SK-N-SH treated with all-trans-retinoic acid at 6 μM for 48 hours (cell line): ENCODE measurements at regions not wholly inside any gene's neighbourhood (a gene's known extent, or its start where the extent isn't known, plus 50 kb on each side); places are given as distances from the start of the nearest gene placed in this dataset.

ENCODE experiments used
- ATAC-seq: fragments of 200-7000 bp; cut with Tn5 transposase; 3 replicates; pipeline ENCODE4 v1.9.1; 2020; ENCODE audit warnings: mild to moderate bottlenecking, moderate library complexity
- ARNTL ChIP-seq: fragments of 450-650 bp; formaldehyde crosslinking; IDR thresholded peaks from 2 replicates; pipeline ENCODE4 v1.5.0; 2020; ENCODE audit warnings: low read depth, mild to moderate bottlenecking, moderate library complexity, borderline replicate concordance
- BACH2 ChIP-seq: fragments of 250-450 bp; sonication (Bioruptor Pico); IDR thresholded peaks from 2 replicates; pipeline ENCODE4 v1.9.0; 2021; ENCODE audit warnings: mild to moderate bottlenecking, borderline replicate concordance
- CSDC2 ChIP-seq: fragments of 250-450 bp; sonication (Bioruptor Pico); IDR thresholded peaks from 2 replicates; pipeline ENCODE4 v1.5.0; 2020; ENCODE audit warnings: mild to moderate bottlenecking, moderate library complexity
- CSRNP3 ChIP-seq: fragments of 250-450 bp; sonication (Bioruptor Pico); IDR thresholded peaks from 2 replicates; pipeline ENCODE4 v1.5.1; 2021; ENCODE audit warnings: mild to moderate bottlenecking, moderate library complexity
- ESRRG ChIP-seq: fragments of 250-450 bp; sonication (Bioruptor Pico); IDR thresholded peaks from 2 replicates; pipeline ENCODE4 v1.6.1; 2021; ENCODE audit warnings: mild to moderate bottlenecking
- ISL1 ChIP-seq: fragments of 250-450 bp; sonication (Bioruptor Pico); IDR thresholded peaks from 2 replicates; pipeline ENCODE4 v2.1.2; 2022; ENCODE audit warnings: mild to moderate bottlenecking, moderate library complexity
- OSR1 ChIP-seq: fragments of 250-450 bp; sonication (Bioruptor Pico); IDR thresholded peaks from 2 replicates; pipeline ENCODE4 v1.8.0; 2022; ENCODE audit warnings: moderate library complexity, mild to moderate bottlenecking, inconsistent platforms
- PATZ1 ChIP-seq: fragments of 250-450 bp; sonication (Bioruptor Pico); IDR thresholded peaks from 2 replicates; pipeline ENCODE4 v1.8.0; 2020; ENCODE audit warnings: mild to moderate bottlenecking, moderate library complexity, borderline replicate concordance
- POU6F1 ChIP-seq: fragments of 250-450 bp; sonication (Bioruptor Pico); IDR thresholded peaks from 2 replicates; pipeline ENCODE4 v1.8.0; 2021; ENCODE audit warnings: low read depth, mild to moderate bottlenecking, moderate library complexity, borderline replicate concordance
- PPARA ChIP-seq: fragments of 250-450 bp; sonication (Bioruptor Pico); IDR thresholded peaks from 2 replicates; pipeline ENCODE4 v1.5.0; 2020; ENCODE audit warnings: mild to moderate bottlenecking, borderline replicate concordance
- RARB ChIP-seq: fragments of 250-450 bp; sonication (Bioruptor Pico); IDR thresholded peaks from 2 replicates; pipeline ENCODE4 v1.8.0; 2021; ENCODE audit warnings: mild to moderate bottlenecking, moderate library complexity
- TCF4 ChIP-seq: fragments of 250-450 bp; sonication (Bioruptor Pico); IDR thresholded peaks from 2 replicates; pipeline ENCODE4 v1.8.0; 2021; ENCODE audit warnings: mild to moderate bottlenecking, moderate library complexity, borderline replicate concordance
- TSHZ2 ChIP-seq: fragments of 250-450 bp; sonication (Bioruptor Pico); IDR thresholded peaks from 2 replicates; pipeline ENCODE4 v1.5.0; 2020; ENCODE audit warnings: mild to moderate bottlenecking, moderate library complexity
- ZC3H10 ChIP-seq: fragments of 250-450 bp; sonication (Bioruptor Pico); IDR thresholded peaks from 2 replicates; pipeline ENCODE4 v1.5.1; 2021; ENCODE audit warnings: mild to moderate bottlenecking, moderate library complexity
- ZFP3 ChIP-seq: fragments of 250-450 bp; sonication (Bioruptor Pico); IDR thresholded peaks from 2 replicates; pipeline ENCODE4 v1.5.0; 2020; ENCODE audit warnings: mild to moderate bottlenecking, moderate library complexity
- ZFP30 ChIP-seq: fragments of 450-650 bp; formaldehyde crosslinking; IDR thresholded peaks from 2 replicates; pipeline ENCODE4 v1.5.0; 2022; ENCODE audit warnings: mild to moderate bottlenecking, moderate library complexity
- ZNF565 ChIP-seq: fragments of 450-650 bp; formaldehyde crosslinking; conservative IDR thresholded peaks from 2 replicates; pipeline ENCODE4 v1.5.0; 2020; ENCODE audit warnings: low read depth, mild to moderate bottlenecking, moderate library complexity
- ZNF70 ChIP-seq: fragments of 450-650 bp; formaldehyde crosslinking; IDR thresholded peaks from 2 replicates; pipeline ENCODE4 v1.5.0; 2020; ENCODE audit warnings: mild to moderate bottlenecking, moderate library complexity

- no peak for TF ChIP-seq OSR1
- TF ChIP-seq ZC3H10 (CRISPR knock-in tag), result no peak
- TF ChIP-seq ZNF70, result no peak
- TF ChIP-seq PATZ1, result no peak
Measured at GRCh38 chr6:23269436-23269835, 700.1 kb downstream of the HDGFL1 start (continued).

GRCh38 chr6:23272536-23272935, 703.2 kb downstream of the HDGFL1 start:
- no peak for TF ChIP-seq ESRRG (CRISPR knock-in tag)
- TF ChIP-seq ZFP3 (CRISPR knock-in tag), result no peak
- no peak for TF ChIP-seq POU6F1 (CRISPR knock-in tag)
- no peak for TF ChIP-seq ZNF70
- no peak; the same call in 2 of the 3 replicates for ATAC-seq

- TF ChIP-seq ZFP30 (CRISPR knock-in tag) (no peak), OSR1 (no peak), ESRRG (CRISPR knock-in tag) (no peak), RARB (CRISPR knock-in tag) (no peak), CSDC2 (CRISPR knock-in tag) (no peak), ARNTL (CRISPR knock-in tag) (no peak), CSRNP3 (CRISPR knock-in tag) (no peak), BACH2 (CRISPR knock-in tag) (no peak), PATZ1 (no peak), TSHZ2 (CRISPR knock-in tag) (no peak), POU6F1 (CRISPR knock-in tag) (no peak), TCF4 (no peak), ISL1 (no peak), PPARA (no peak), ZNF565 (no peak), ZC3H10 (CRISPR knock-in tag) (no peak)
- ATAC-seq, result peak; percentile 34; the same call in 1 of the 3 replicates
Measured at GRCh38 chr6:23277521-23278179, 708.3 kb downstream of the HDGFL1 start.
